PFSK-1 (cell line): ENCODE measurements at regions not wholly inside any gene's neighbourhood (a gene's known extent, or its start where the extent isn't known, plus 50 kb on each side); places are given as distances from the start of the nearest gene placed in this dataset.

Source experiments
- FOXP2 ChIP-seq: optimal IDR thresholded peaks from 2 replicates; pipeline ENCODE3; 2011; ENCODE audit warnings: borderline replicate concordance, control low read depth, inconsistent platforms; ENCODE audit not compliant: insufficient read depth; ENCODE audit errors: extremely low read length, extremely low read depth
- POLR2AphosphoS5 ChIP-seq: IDR thresholded peaks from 2 replicates; pipeline ENCODE4 v1.6.1; 2012; ENCODE audit warnings: low read depth, mild to moderate bottlenecking, control low read depth, low read length, moderate library complexity
- SIN3A ChIP-seq: IDR thresholded peaks from 2 replicates; pipeline ENCODE4 v1.6.1; 2012; ENCODE audit warnings: mild to moderate bottlenecking, low read length, moderate library complexity, borderline replicate concordance; ENCODE audit not compliant: insufficient read depth
- TAF1 ChIP-seq: IDR thresholded peaks from 2 replicates; pipeline ENCODE4 v1.6.1; 2012; ENCODE audit warnings: low read length, control low read depth, borderline replicate concordance; ENCODE audit not compliant: insufficient read depth
- TF ChIP-seq, protein P1 (sequence below), 2 experiments: IDR thresholded peaks; 2 replicates each; pipeline versions ENCODE4 v1.6.1 to v1.8.0; 2011 to 2012; ENCODE audit warnings: low read depth in 2 of 2, low read length in 2 of 2, control low read depth in 1 of 2, inconsistent platforms in 1 of 2, mild to moderate bottlenecking in 1 of 2, moderate library complexity in 1 of 2; ENCODE audit not compliant: insufficient read depth in 1 of 2

DNA sequence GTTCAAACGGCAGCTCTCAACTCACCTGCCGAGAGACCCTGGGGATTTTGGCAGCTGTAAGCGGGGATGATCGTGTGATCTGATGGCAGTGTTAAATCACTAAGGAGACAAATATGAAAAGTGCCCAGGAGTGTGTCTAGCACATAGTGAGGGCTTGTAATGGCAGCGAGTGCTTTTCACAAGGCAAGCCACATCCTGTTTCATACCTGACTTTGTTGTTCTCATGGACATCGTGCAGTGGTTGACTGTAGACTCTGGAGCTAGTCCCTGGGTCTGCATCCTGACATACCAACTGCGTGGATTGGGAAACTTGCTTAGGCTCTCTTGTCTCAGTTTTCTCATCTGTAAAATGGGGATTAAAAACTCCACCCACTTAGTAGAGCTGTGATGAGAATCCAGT, 148.5 kb downstream of the VRK1 start:
- no peak for TF ChIP-seq FOXP2
- TF ChIP-seq SIN3A: no peak
- TF ChIP-seq, protein P1, sequence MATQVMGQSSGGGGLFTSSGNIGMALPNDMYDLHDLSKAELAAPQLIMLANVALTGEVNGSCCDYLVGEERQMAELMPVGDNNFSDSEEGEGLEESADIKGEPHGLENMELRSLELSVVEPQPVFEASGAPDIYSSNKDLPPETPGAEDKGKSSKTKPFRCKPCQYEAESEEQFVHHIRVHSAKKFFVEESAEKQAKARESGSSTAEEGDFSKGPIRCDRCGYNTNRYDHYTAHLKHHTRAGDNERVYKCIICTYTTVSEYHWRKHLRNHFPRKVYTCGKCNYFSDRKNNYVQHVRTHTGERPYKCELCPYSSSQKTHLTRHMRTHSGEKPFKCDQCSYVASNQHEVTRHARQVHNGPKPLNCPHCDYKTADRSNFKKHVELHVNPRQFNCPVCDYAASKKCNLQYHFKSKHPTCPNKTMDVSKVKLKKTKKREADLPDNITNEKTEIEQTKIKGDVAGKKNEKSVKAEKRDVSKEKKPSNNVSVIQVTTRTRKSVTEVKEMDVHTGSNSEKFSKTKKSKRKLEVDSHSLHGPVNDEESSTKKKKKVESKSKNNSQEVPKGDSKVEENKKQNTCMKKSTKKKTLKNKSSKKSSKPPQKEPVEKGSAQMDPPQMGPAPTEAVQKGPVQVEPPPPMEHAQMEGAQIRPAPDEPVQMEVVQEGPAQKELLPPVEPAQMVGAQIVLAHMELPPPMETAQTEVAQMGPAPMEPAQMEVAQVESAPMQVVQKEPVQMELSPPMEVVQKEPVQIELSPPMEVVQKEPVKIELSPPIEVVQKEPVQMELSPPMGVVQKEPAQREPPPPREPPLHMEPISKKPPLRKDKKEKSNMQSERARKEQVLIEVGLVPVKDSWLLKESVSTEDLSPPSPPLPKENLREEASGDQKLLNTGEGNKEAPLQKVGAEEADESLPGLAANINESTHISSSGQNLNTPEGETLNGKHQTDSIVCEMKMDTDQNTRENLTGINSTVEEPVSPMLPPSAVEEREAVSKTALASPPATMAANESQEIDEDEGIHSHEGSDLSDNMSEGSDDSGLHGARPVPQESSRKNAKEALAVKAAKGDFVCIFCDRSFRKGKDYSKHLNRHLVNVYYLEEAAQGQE (IDR thresholded peaks at IDR 0.05; ENCODE audit: insufficient read depth in 1 of 2, low read depth in 2 of 2, low read length in 2 of 2): no peak
- no peak for TF ChIP-seq POLR2AphosphoS5
- TF ChIP-seq TAF1: no peak

DNA sequence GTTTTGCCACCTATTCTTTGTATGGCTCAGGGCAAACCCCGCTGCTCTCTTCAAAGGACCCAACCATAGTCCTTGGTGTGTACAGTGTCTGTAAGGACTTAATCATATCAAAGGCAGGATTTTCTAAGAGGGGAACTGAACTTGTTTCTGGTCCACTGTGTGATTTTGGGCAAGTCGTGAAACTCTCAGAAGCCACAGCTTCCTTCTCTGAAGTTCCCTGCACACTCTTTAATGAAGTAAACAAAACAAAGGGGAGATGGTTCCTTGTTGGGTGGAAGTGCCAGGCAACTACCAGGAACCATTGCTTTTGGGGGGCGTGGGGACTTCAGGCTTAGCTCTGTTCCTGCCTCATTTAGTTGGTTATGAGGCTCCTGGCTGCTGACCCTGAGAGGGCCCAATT, 152.4 kb downstream of the VRK1 start:
- TF ChIP-seq POLR2AphosphoS5: no peak
- TF ChIP-seq, protein P1 (IDR thresholded peaks at IDR 0.05; ENCODE audit: insufficient read depth in 1 of 2, low read depth in 2 of 2, low read length in 2 of 2): no peak
- TF ChIP-seq TAF1: no peak
- no peak for TF ChIP-seq FOXP2
- no peak for TF ChIP-seq SIN3A

GRCh38 chr14:96951511-96951910, 154.3 kb downstream of the VRK1 start:
- TF ChIP-seq POLR2AphosphoS5: no peak
- no peak for TF ChIP-seq TAF1
- no peak for TF ChIP-seq SIN3A
- TF ChIP-seq, protein P1 (IDR thresholded peaks at IDR 0.05; ENCODE audit: insufficient read depth in 1 of 2, low read depth in 2 of 2, low read length in 2 of 2): no peak
- TF ChIP-seq FOXP2: no peak

GRCh38 chr14:96953087-96953874, 156.1 kb downstream of the VRK1 start:
- TF ChIP-seq POLR2AphosphoS5: no peak
- TF ChIP-seq SIN3A: no peak
- TF ChIP-seq FOXP2: no peak
- no peak for TF ChIP-seq TAF1
- TF ChIP-seq, protein P1 (IDR thresholded peaks at IDR 0.05; ENCODE audit: insufficient read depth in 1 of 2, low read depth in 2 of 2, low read length in 2 of 2): no peak

- TF ChIP-seq POLR2AphosphoS5: no peak
Observed at GRCh38 chr14:96953875-96954185, 156.6 kb downstream of the VRK1 start.
